ENCODE measurements at regions not wholly inside any gene's neighbourhood (a gene's known extent, or its start where the extent isn't known, plus 50 kb on each side); places are given as distances from the start of the nearest gene placed in this dataset.

- Histone ChIP-seq H3K4me1 (no peaks in the 10 kb centered on the region), H3K9me3 (no peaks in the 10 kb centered on the region), H3K27me3 (ENCODE audit: low read depth) (peaks cover 25% of the 10 kb centered on the region), H3K4me3 (no peak overlapping the region), H3K36me3 (replicated peaks) (no peaks in the 10 kb centered on the region)
- in situ Hi-C loops (cut with MboI; ENCODE audit: low sequenced_read_pairs): no loop called here
- no peak for DNase-seq (ENCODE audit: low spot score in 2 of 2)
These were observed 151.6 kb upstream of the RGMB start for GRCh38 chr5:98621821-98622220.

GRCh38 chr5:98624145-98624880 is 149.2 kb upstream of the RGMB start:
- in situ Hi-C loops (cut with MboI; ENCODE audit: low sequenced_read_pairs): no loop called here
- Histone ChIP-seq H3K9me3 (0 out of 2 replicates have a peak, but pooled peaks cover 2% of the 10 kb centered on the region), H3K27me3 (ENCODE audit: low read depth) (peaks cover 25% of the 10 kb centered on the region), H3K36me3 (replicated peaks) (no peaks in the 10 kb centered on the region), H3K4me3 (no peak overlapping the region), H3K4me1 (no peaks in the 10 kb centered on the region)
- no peak for DNase-seq (ENCODE audit: low spot score in 2 of 2)

- H3K36me3 ChIP-seq (replicated peaks): no peaks in the 10 kb centered on the region
- in situ Hi-C loops (cut with MboI; ENCODE audit: low sequenced_read_pairs): no loop called here
- H3K9me3 ChIP-seq: 0 out of 2 replicates have a peak, but pooled peaks cover 2% of the 10 kb centered on the region
- H3K4me3 ChIP-seq: no peak overlapping the region
- DNase-seq (ENCODE audit: low spot score in 2 of 2): no peak
- no peaks in the 10 kb centered on the region for H3K4me1 ChIP-seq
- H3K27me3 ChIP-seq (ENCODE audit: low read depth): peaks cover 12% of the 10 kb centered on the region
These were observed 146.3 kb upstream of the RGMB start for GRCh38 chr5:98627121-98627520.

- Histone ChIP-seq H3K27me3 (ENCODE audit: low read depth) (peaks cover 4% of the 10 kb centered on the region; the same call in 1 of the 2 replicates), H3K36me3 (replicated peaks) (no peaks in the 10 kb centered on the region), H3K9me3 (0 out of 2 replicates have a peak, but pooled peaks cover 2% of the 10 kb centered on the region), H3K4me1 (peaks cover 18% of the 10 kb centered on the region), H3K4me3 (no peak overlapping the region)
- no peak for DNase-seq (ENCODE audit: low spot score in 2 of 2)
- in situ Hi-C loops (cut with MboI; ENCODE audit: low sequenced_read_pairs): no loop called here
These were observed 142.8 kb upstream of the RGMB start for GRCh38 chr5:98630621-98631020.

GRCh38 chr5:98631311-98632054 is 142.0 kb upstream of the RGMB start:
- DNase-seq (ENCODE audit: low spot score in 2 of 2): no peak
- Histone ChIP-seq H3K36me3 (replicated peaks) (no peaks in the 10 kb centered on the region), H3K9me3 (0 out of 2 replicates have a peak, but pooled peaks cover 2% of the 10 kb centered on the region), H3K4me3 (no peak overlapping the region), H3K4me1 (peaks cover 25% of the 10 kb centered on the region), H3K27me3 (ENCODE audit: low read depth) (peaks cover 4% of the 10 kb centered on the region; the same call in 1 of the 2 replicates)
- in situ Hi-C loops (cut with MboI; ENCODE audit: low sequenced_read_pairs): no loop called here

- DNase-seq (ENCODE audit: low spot score in 2 of 2): peak; percentile 69 to 94
- Histone ChIP-seq H3K27me3 (ENCODE audit: low read depth) (peaks cover 4% of the 10 kb centered on the region; the same call in 1 of the 2 replicates), H3K9me3 (no peaks in the 10 kb centered on the region), H3K4me3 (no peak overlapping the region), H3K36me3 (replicated peaks) (no peaks in the 10 kb centered on the region), H3K4me1 (peaks cover 50% of the 10 kb centered on the region)
- in situ Hi-C loops (cut with MboI; ENCODE audit: low sequenced_read_pairs): no loop called here
These were observed 137.8 kb upstream of the RGMB start for GRCh38 chr5:98635656-98636055.

GRCh38 chr5:98637116-98637515 is 136.3 kb upstream of the RGMB start:
- H3K4me3 ChIP-seq: no peak overlapping the region
- no peaks in the 10 kb centered on the region for H3K36me3 ChIP-seq (replicated peaks)
- no peak for DNase-seq (ENCODE audit: low spot score in 2 of 2)
- H3K9me3 ChIP-seq: no peaks in the 10 kb centered on the region
- no peaks in the 10 kb centered on the region; the same call in 1 of the 2 replicates for H3K27me3 ChIP-seq (ENCODE audit: low read depth)
- peaks cover 50% of the 10 kb centered on the region for H3K4me1 ChIP-seq
- in situ Hi-C loops (cut with MboI; ENCODE audit: low sequenced_read_pairs): no loop called here

- no peaks in the 10 kb centered on the region for H3K36me3 ChIP-seq (replicated peaks)
- H3K9me3 ChIP-seq: no peaks in the 10 kb centered on the region
- H3K27me3 ChIP-seq (ENCODE audit: low read depth): no peaks in the 10 kb centered on the region
- DNase-seq (ENCODE audit: low spot score in 2 of 2): peak in 1 of 2 experiments; percentile 10
- no peak overlapping the region for H3K4me3 ChIP-seq
- in situ Hi-C loops (cut with MboI; ENCODE audit: low sequenced_read_pairs): no loop called here
- H3K4me1 ChIP-seq: peaks cover 50% of the 10 kb centered on the region
These were observed 135.9 kb upstream of the RGMB start for GRCh38 chr5:98637557-98637956.

GRCh38 chr5:98638111-98638510 is 135.4 kb upstream of the RGMB start:
- peak in 1 of 2 experiments; percentile 96 for DNase-seq (ENCODE audit: low spot score in 2 of 2)
- in situ Hi-C loops (cut with MboI; ENCODE audit: low sequenced_read_pairs): no loop called here
- no peaks in the 10 kb centered on the region for H3K9me3 ChIP-seq

GRCh38 chr5:98638701-98639100 is 134.8 kb upstream of the RGMB start:
- in situ Hi-C loops (cut with MboI; ENCODE audit: low sequenced_read_pairs): no loop called here
- Histone ChIP-seq H3K4me1 (peaks cover 48% of the 10 kb centered on the region), H3K36me3 (replicated peaks) (no peaks in the 10 kb centered on the region), H3K4me3 (no peak overlapping the region), H3K9me3 (no peaks in the 10 kb centered on the region), H3K27me3 (ENCODE audit: low read depth) (no peaks in the 10 kb centered on the region; the same call in 1 of the 2 replicates)
- no peak for DNase-seq (ENCODE audit: low spot score in 2 of 2)

More at GRCh38 chr5:98638111-98638510, 135.4 kb upstream of the RGMB start:
- H3K36me3 ChIP-seq (replicated peaks): no peaks in the 10 kb centered on the region
- H3K27me3 ChIP-seq (ENCODE audit: low read depth): no peaks in the 10 kb centered on the region
- H3K4me3 ChIP-seq: no peak overlapping the region
- peaks cover 50% of the 10 kb centered on the region for H3K4me1 ChIP-seq

GRCh38 chr5:98639274-98639673 is 134.2 kb upstream of the RGMB start:
- in situ Hi-C loops (cut with MboI; ENCODE audit: low sequenced_read_pairs): no loop called here
- no peaks in the 10 kb centered on the region for H3K36me3 ChIP-seq (replicated peaks)
- H3K27me3 ChIP-seq (ENCODE audit: low read depth): no peaks in the 10 kb centered on the region; the same call in 1 of the 2 replicates
- no peak for DNase-seq (ENCODE audit: low spot score in 2 of 2)
- no peak overlapping the region for H3K4me3 ChIP-seq
- H3K9me3 ChIP-seq: no peaks in the 10 kb centered on the region
- H3K4me1 ChIP-seq: peaks cover 44% of the 10 kb centered on the region

- no peak for DNase-seq (ENCODE audit: low spot score in 2 of 2)
- Histone ChIP-seq H3K4me1 (peaks cover 22% of the 10 kb centered on the region), H3K4me3 (no peak overlapping the region), H3K27me3 (ENCODE audit: low read depth) (no peaks in the 10 kb centered on the region; the same call in 1 of the 2 replicates), H3K9me3 (no peaks in the 10 kb centered on the region), H3K36me3 (replicated peaks) (no peaks in the 10 kb centered on the region)
- in situ Hi-C loops (cut with MboI; ENCODE audit: low sequenced_read_pairs): no loop called here
These were observed 131.8 kb upstream of the RGMB start for GRCh38 chr5:98641671-98642070.

GRCh38 chr5:98643569-98643968 is 129.9 kb upstream of the RGMB start:
- Histone ChIP-seq H3K36me3 (replicated peaks) (no peaks in the 10 kb centered on the region), H3K4me1 (peaks cover 7% of the 10 kb centered on the region), H3K27me3 (ENCODE audit: low read depth) (no peaks in the 10 kb centered on the region; the same call in 1 of the 2 replicates), H3K4me3 (no peak overlapping the region), H3K9me3 (no peaks in the 10 kb centered on the region)
- in situ Hi-C loops (cut with MboI; ENCODE audit: low sequenced_read_pairs): no loop called here
- DNase-seq (ENCODE audit: low spot score in 2 of 2): no peak

GRCh38 chr5:98651715-98652114 is 121.7 kb upstream of the RGMB start:
- DNase-seq (ENCODE audit: low spot score in 2 of 2): no peak
- Histone ChIP-seq H3K9me3 (no peaks in the 10 kb centered on the region), H3K27me3 (ENCODE audit: low read depth) (peaks cover 17% of the 10 kb centered on the region), H3K4me1 (no peaks in the 10 kb centered on the region), H3K36me3 (replicated peaks) (no peaks in the 10 kb centered on the region), H3K4me3 (no peak overlapping the region)
- in situ Hi-C loops (cut with MboI; ENCODE audit: low sequenced_read_pairs): no loop called here

Data from HAP-1 (cell line).